ENCODE measurements at regions not wholly inside any gene's neighbourhood (a gene's known extent, or its start where the extent isn't known, plus 50 kb on each side); places are given as distances from the start of the nearest gene placed in this dataset.

GRCh38 chr4:175146799-175147198 is 228.6 kb downstream of the ADAM29 start:
- WGBS: 98% methylated on average over 14 of the region's 14 CpGs
- Histone ChIP-seq H3K27ac (ENCODE audit: low read depth in 1 of 2, low read length in 1 of 2) (no peak overlapping the region), H3K4me1 (ENCODE audit: control insufficient read depth in 2 of 2, insufficient read depth in 2 of 2, low read length in 2 of 2) (no peaks in the 10 kb centered on the region), H3K27me3 (ENCODE audit: control insufficient read depth in 2 of 2, insufficient read depth in 1 of 2, low read length in 1 of 2) (no peaks in the 10 kb centered on the region), H3K36me3 (ENCODE audit: control insufficient read depth in 2 of 2, insufficient read depth in 2 of 2, low read length in 1 of 2) (no peaks in the 10 kb centered on the region), H3K4me3 (ENCODE audit: low read length in 2 of 2) (no peak overlapping the region), H3K9me3 (ENCODE audit: control insufficient read depth in 2 of 2, insufficient read depth in 1 of 2, low read length in 1 of 2) (peaks cover 0 to 8% of the 10 kb centered on the region in 2 donors)
- DNase-seq (ENCODE audit: low read depth in 6 of 9, low spot score in 9 of 9): no peak

DNA sequence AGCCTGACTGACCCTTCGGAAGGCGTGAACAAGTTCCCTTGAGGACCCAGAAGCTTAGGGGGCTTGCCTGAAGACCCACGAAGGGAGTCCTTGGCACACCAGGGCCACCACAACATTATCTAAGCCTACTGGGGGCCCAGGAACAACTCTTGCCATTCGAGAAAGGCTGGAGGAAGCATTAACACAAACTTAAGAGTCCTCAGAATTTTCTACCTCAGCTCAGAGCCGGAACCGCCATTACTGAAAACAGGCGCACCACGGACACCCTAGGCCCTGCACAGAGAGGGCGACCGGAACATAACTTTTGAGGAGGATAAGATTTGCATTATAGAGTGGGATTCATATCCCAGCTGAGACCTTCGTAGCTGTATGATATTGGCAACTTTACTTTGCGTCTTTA is 229.1 kb downstream of the ADAM29 start:
- H3K27me3 ChIP-seq (ENCODE audit: control insufficient read depth in 2 of 2, insufficient read depth in 1 of 2, low read length in 1 of 2): no peaks in the 10 kb centered on the region
- H3K36me3 ChIP-seq (ENCODE audit: control insufficient read depth in 2 of 2, insufficient read depth in 2 of 2, low read length in 1 of 2): no peaks in the 10 kb centered on the region
- 94% methylated on average over 12 of the region's 12 CpGs for WGBS
- no peak overlapping the region for H3K27ac ChIP-seq (ENCODE audit: low read depth in 1 of 2, low read length in 1 of 2)
- no peak overlapping the region for H3K4me3 ChIP-seq (ENCODE audit: low read length in 2 of 2)
- no peak for DNase-seq (ENCODE audit: low read depth in 6 of 9, low spot score in 9 of 9)
- H3K4me1 ChIP-seq (ENCODE audit: control insufficient read depth in 2 of 2, insufficient read depth in 2 of 2, low read length in 2 of 2): no peaks in the 10 kb centered on the region
- H3K9me3 ChIP-seq (ENCODE audit: control insufficient read depth in 2 of 2, insufficient read depth in 1 of 2, low read length in 1 of 2): peaks cover 0 to 8% of the 10 kb centered on the region in 2 donors

DNA sequence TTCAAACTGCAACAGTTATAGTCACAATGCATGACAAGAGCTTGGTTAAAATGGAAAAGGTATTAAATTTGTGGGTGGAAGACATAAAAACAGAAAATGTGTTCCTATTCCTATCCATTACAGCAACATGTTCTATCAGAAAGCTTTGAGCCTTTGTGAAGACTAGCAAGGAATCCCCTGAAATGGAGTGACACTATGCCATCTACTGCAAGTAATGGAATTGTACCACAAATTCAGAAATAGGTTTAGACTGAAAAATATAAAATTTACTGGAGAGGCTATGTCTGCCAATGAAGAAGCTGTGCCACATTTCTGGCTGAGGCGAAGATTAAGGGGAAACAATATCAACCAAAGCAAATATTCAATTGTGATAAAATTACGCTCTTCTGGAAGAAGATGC is 247.9 kb downstream of the ADAM29 start:
- no peaks in the 10 kb centered on the region for H3K36me3 ChIP-seq (ENCODE audit: control insufficient read depth in 2 of 2, insufficient read depth in 2 of 2, low read length in 1 of 2)
- H3K4me3 ChIP-seq (ENCODE audit: low read length in 2 of 2): no peak overlapping the region
- no peaks in the 10 kb centered on the region for H3K4me1 ChIP-seq (ENCODE audit: control insufficient read depth in 2 of 2, insufficient read depth in 2 of 2, low read length in 2 of 2)
- WGBS: 92% methylated on average over 2 of the region's 2 CpGs
- H3K27ac ChIP-seq (ENCODE audit: low read depth in 1 of 2, low read length in 1 of 2): no peak overlapping the region
- H3K27me3 ChIP-seq (ENCODE audit: control insufficient read depth in 2 of 2, insufficient read depth in 1 of 2, low read length in 1 of 2): no peaks in the 10 kb centered on the region
- H3K9me3 ChIP-seq (ENCODE audit: control insufficient read depth in 2 of 2, insufficient read depth in 1 of 2, low read length in 1 of 2): no peaks in the 10 kb centered on the region
- DNase-seq (ENCODE audit: low read depth in 6 of 9, low spot score in 9 of 9): no peak

GRCh38 chr4:175176710-175177109 is 258.6 kb downstream of the ADAM29 start:
- 87% methylated on average over 4 of the region's 4 CpGs for WGBS
- no peak overlapping the region for H3K27ac ChIP-seq (ENCODE audit: low read depth in 1 of 2, low read length in 1 of 2)
- no peaks in the 10 kb centered on the region for H3K9me3 ChIP-seq (ENCODE audit: control insufficient read depth in 2 of 2, insufficient read depth in 1 of 2, low read length in 1 of 2)
- H3K4me3 ChIP-seq (ENCODE audit: low read length in 2 of 2): no peak overlapping the region
- H3K36me3 ChIP-seq (ENCODE audit: control insufficient read depth in 2 of 2, insufficient read depth in 2 of 2, low read length in 1 of 2): no peaks in the 10 kb centered on the region
- H3K4me1 ChIP-seq (ENCODE audit: control insufficient read depth in 2 of 2, insufficient read depth in 2 of 2, low read length in 2 of 2): no peaks in the 10 kb centered on the region
- DNase-seq (ENCODE audit: low read depth in 6 of 9, low spot score in 9 of 9): no peak
- H3K27me3 ChIP-seq (ENCODE audit: control insufficient read depth in 2 of 2, insufficient read depth in 1 of 2, low read length in 1 of 2): no peaks in the 10 kb centered on the region

DNA sequence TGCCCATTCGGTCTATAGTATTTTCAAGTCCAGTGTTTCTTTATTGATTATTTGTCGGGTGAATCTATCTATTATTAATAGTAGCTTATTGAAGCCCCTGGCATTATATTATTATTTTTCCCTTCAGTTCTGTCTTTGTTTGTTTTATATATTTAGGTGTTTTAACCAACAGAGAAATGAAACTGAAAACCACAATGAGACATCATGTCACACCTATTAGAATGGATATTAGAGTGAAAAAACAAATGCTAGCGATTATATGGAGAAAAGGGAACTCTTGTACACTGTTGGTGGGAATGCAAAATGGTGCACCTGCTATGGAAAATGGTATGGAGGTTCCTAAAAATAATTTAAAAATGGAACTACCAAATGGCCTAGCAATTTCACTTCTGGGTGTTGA is 272.5 kb downstream of the ADAM29 start:
- Histone ChIP-seq H3K9me3 (ENCODE audit: control insufficient read depth in 2 of 2, insufficient read depth in 1 of 2, low read length in 1 of 2) (no peaks in the 10 kb centered on the region), H3K27me3 (ENCODE audit: control insufficient read depth in 2 of 2, insufficient read depth in 1 of 2, low read length in 1 of 2) (no peaks in the 10 kb centered on the region), H3K36me3 (ENCODE audit: control insufficient read depth in 2 of 2, insufficient read depth in 2 of 2, low read length in 1 of 2) (no peaks in the 10 kb centered on the region), H3K27ac (ENCODE audit: low read depth in 1 of 2, low read length in 1 of 2) (no peak overlapping the region), H3K4me1 (ENCODE audit: control insufficient read depth in 2 of 2, insufficient read depth in 2 of 2, low read length in 2 of 2) (no peaks in the 10 kb centered on the region), H3K4me3 (ENCODE audit: low read length in 2 of 2) (no peak overlapping the region)
- no peak for DNase-seq (ENCODE audit: low read depth in 6 of 9, low spot score in 9 of 9)
- 77% methylated on average over 3 of the region's 3 CpGs for WGBS

DNA sequence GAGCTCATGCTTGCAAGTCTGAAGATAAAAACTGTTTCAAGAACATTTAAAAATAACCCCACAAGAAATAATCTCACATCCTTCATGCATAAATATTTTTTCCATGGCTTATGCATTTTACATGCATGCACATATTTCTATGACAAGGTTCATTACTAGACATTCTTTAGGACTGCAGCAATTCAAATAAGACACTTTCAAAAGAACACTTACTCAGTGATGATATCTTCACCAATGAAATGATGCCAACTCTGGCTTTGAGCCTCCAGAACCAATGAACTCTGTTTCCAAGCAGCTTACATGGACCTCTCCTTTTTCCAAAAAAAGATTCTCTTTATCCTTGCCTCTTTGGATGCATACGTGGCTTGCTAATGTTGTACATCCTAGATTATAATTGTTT is 279.9 kb downstream of the ADAM29 start:
- Histone ChIP-seq H3K36me3 (ENCODE audit: control insufficient read depth in 2 of 2, insufficient read depth in 2 of 2, low read length in 1 of 2) (no peaks in the 10 kb centered on the region), H3K27me3 (ENCODE audit: control insufficient read depth in 2 of 2, insufficient read depth in 1 of 2, low read length in 1 of 2) (no peaks in the 10 kb centered on the region), H3K9me3 (ENCODE audit: control insufficient read depth in 2 of 2, insufficient read depth in 1 of 2, low read length in 1 of 2) (no peaks in the 10 kb centered on the region), H3K4me1 (ENCODE audit: control insufficient read depth in 2 of 2, insufficient read depth in 2 of 2, low read length in 2 of 2) (no peaks in the 10 kb centered on the region), H3K4me3 (ENCODE audit: low read length in 2 of 2) (no peak overlapping the region), H3K27ac (ENCODE audit: low read depth in 1 of 2, low read length in 1 of 2) (no peak overlapping the region)
- 89% methylated on average over 1 of the region's 1 CpG for WGBS
- DNase-seq (ENCODE audit: low read depth in 6 of 9, low spot score in 9 of 9): no peak

GRCh38 chr4:175215208-175215607 is 297.1 kb downstream of the ADAM29 start:
- DNase-seq (ENCODE audit: low read depth in 6 of 9, low spot score in 9 of 9): no peak
- Histone ChIP-seq H3K27me3 (ENCODE audit: control insufficient read depth in 2 of 2, insufficient read depth in 1 of 2, low read length in 1 of 2) (no peaks in the 10 kb centered on the region), H3K9me3 (ENCODE audit: control insufficient read depth in 2 of 2, insufficient read depth in 1 of 2, low read length in 1 of 2) (peaks cover 3 to 13% of the 10 kb centered on the region in 2 donors), H3K4me1 (ENCODE audit: control insufficient read depth in 2 of 2, insufficient read depth in 2 of 2, low read length in 2 of 2) (no peaks in the 10 kb centered on the region), H3K36me3 (ENCODE audit: control insufficient read depth in 2 of 2, insufficient read depth in 2 of 2, low read length in 1 of 2) (no peaks in the 10 kb centered on the region), H3K4me3 (ENCODE audit: low read length in 2 of 2) (no peak overlapping the region), H3K27ac (ENCODE audit: low read depth in 1 of 2, low read length in 1 of 2) (no peak overlapping the region)
- WGBS: 94% methylated on average over 8 of the region's 8 CpGs

DNA sequence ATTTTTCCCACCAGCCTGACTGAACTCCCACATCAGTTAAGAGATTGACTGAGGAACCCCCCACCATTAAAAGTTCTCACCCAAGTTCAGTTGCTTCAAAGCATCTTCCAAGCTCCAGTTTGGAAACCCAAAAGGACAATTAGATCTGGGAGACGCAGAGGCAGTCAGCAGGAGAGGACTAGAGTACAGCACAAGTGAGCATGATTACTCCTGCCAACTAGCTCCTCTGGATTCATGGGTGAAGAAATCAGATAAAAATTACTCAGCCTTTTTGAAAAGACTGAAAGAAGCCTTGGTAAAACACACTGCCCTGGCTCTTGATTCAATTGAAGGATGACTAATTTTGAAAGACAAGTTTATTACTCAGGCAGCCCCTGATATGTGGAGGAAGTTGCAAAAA is 297.5 kb downstream of the ADAM29 start:
- peaks cover 3 to 13% of the 10 kb centered on the region in 2 donors for H3K9me3 ChIP-seq (ENCODE audit: control insufficient read depth in 2 of 2, insufficient read depth in 1 of 2, low read length in 1 of 2)
- no peaks in the 10 kb centered on the region for H3K4me1 ChIP-seq (ENCODE audit: control insufficient read depth in 2 of 2, insufficient read depth in 2 of 2, low read length in 2 of 2)
- 88% methylated on average over 1 of the region's 1 CpG for WGBS
- no peak for DNase-seq (ENCODE audit: low read depth in 6 of 9, low spot score in 9 of 9)
- H3K27ac ChIP-seq (ENCODE audit: low read depth in 1 of 2, low read length in 1 of 2): no peak overlapping the region
- no peak overlapping the region for H3K4me3 ChIP-seq (ENCODE audit: low read length in 2 of 2)
- no peaks in the 10 kb centered on the region for H3K36me3 ChIP-seq (ENCODE audit: control insufficient read depth in 2 of 2, insufficient read depth in 2 of 2, low read length in 1 of 2)
- H3K27me3 ChIP-seq (ENCODE audit: control insufficient read depth in 2 of 2, insufficient read depth in 1 of 2, low read length in 1 of 2): no peaks in the 10 kb centered on the region

GRCh38 chr4:175229154-175229553 is 311.0 kb downstream of the ADAM29 start:
- DNase-seq (ENCODE audit: low read depth in 6 of 9, low spot score in 9 of 9): no peak
- H3K27ac ChIP-seq (ENCODE audit: low read depth in 1 of 2, low read length in 1 of 2): no peak overlapping the region
- H3K36me3 ChIP-seq (ENCODE audit: control insufficient read depth in 2 of 2, insufficient read depth in 2 of 2, low read length in 1 of 2): no peaks in the 10 kb centered on the region
- no peaks in the 10 kb centered on the region for H3K9me3 ChIP-seq (ENCODE audit: control insufficient read depth in 2 of 2, insufficient read depth in 1 of 2, low read length in 1 of 2)
- no peaks in the 10 kb centered on the region for H3K4me1 ChIP-seq (ENCODE audit: control insufficient read depth in 2 of 2, insufficient read depth in 2 of 2, low read length in 2 of 2)
- WGBS: 54% methylated on average over 1 of the region's 1 CpG
- no peak overlapping the region for H3K4me3 ChIP-seq (ENCODE audit: low read length in 2 of 2)
- H3K27me3 ChIP-seq (ENCODE audit: control insufficient read depth in 2 of 2, insufficient read depth in 1 of 2, low read length in 1 of 2): no peaks in the 10 kb centered on the region

- Histone ChIP-seq H3K27me3 (ENCODE audit: control insufficient read depth in 2 of 2, insufficient read depth in 1 of 2, low read length in 1 of 2) (no peaks in the 10 kb centered on the region), H3K9me3 (ENCODE audit: control insufficient read depth in 2 of 2, insufficient read depth in 1 of 2, low read length in 1 of 2) (no peaks in the 10 kb centered on the region), H3K27ac (ENCODE audit: low read depth in 1 of 2, low read length in 1 of 2) (no peak overlapping the region), H3K4me3 (ENCODE audit: low read length in 2 of 2) (no peak overlapping the region), H3K4me1 (ENCODE audit: control insufficient read depth in 2 of 2, insufficient read depth in 2 of 2, low read length in 2 of 2) (no peaks in the 10 kb centered on the region), H3K36me3 (ENCODE audit: control insufficient read depth in 2 of 2, insufficient read depth in 2 of 2, low read length in 1 of 2) (no peaks in the 10 kb centered on the region)
- 92% methylated on average over 2 of the region's 2 CpGs for WGBS
- no peak for DNase-seq (ENCODE audit: low read depth in 6 of 9, low spot score in 9 of 9)
Observed at GRCh38 chr4:175234162-175234561, 316.0 kb downstream of the ADAM29 start.

Data from thymus (tissue), 11 donors.